ENCODE measurements at regions not wholly inside any gene's neighbourhood (a gene's known extent, or its start where the extent isn't known, plus 50 kb on each side); places are given as distances from the start of the nearest gene placed in this dataset.
"Not testable (repeated sequence)": the region's sequence is repeated elsewhere in the genome, so short reads cannot be mapped to it uniquely, and the experiment has no call there.

DNA sequence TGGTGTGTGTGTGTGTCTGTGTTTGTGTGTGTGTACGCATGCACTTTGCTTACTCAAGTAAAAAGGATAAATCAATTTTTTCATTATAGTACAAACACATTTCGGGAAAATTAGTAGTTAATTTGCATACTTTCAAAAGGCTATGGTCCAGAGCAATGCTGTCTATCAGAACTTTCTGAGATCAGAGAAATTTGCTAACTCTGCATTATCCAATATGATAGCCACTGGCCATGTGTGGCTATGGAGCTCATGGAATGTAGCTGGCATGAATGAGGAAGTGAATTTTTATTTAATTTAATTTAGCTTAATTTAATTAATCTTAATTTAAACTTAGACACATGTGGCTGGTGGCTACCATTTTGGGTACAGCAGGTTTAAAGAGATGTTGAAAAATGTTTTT lies 289.6 kb downstream of the MAT2B start:
- DNase-seq: no peak

DNA sequence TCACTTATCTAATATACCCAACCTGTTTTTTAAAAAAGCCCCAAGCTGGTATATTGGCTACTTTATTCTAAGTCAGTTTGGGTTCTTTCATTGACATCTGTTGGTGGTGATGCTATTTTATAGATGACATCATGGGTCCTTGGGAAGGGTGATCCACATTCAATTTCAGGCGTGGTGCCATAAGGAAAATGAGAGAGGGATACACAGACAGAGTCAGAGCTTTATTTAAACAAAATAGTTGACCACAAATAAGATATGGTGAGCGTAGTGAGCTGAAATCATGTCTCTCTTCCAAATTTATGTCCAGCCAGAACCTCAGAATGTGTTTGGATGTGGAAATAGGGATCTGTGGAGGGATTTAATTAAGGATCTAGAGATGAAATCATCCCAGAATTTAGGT lies 302.4 kb downstream of the MAT2B start:
- no peak for DNase-seq

DNA sequence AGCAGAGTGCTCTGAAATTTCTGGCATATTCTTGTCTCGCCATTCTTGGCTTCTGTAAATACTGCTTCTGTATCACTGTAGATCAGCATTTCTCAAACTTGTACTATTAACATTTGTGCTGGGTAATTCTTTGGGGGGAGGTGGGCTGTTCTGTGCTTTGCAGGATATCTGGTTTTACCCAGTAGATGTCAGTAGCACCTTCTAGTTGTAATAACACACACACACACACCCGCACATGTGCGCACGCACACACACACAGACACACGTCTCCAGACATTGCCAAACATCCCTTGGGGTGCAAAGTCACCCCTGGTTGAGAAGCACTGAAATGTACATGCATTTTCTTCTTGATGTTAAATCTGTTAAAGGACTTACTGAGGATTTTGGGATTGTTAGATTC lies 304.1 kb downstream of the MAT2B start:
- no peak for DNase-seq

DNA sequence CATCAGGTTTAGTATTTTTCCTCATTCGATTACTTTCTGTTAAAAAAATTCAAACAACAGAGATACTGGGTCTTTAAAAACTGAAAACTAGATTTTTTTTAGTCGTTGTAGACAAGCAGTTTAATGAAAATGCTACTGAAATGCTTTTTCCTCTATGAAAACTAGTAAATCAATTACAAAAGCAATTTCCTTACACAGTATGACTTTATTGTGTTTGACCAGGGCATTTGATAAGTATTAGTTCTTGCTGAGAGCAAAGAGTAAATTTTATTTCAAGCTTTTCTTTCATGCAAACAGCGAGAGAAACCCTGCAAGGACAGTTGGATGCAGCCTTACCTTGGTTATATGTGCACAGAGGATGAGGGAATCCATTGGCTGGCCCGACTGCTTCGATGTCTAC lies 308.5 kb downstream of the MAT2B start:
- DNase-seq: no peak

DNA sequence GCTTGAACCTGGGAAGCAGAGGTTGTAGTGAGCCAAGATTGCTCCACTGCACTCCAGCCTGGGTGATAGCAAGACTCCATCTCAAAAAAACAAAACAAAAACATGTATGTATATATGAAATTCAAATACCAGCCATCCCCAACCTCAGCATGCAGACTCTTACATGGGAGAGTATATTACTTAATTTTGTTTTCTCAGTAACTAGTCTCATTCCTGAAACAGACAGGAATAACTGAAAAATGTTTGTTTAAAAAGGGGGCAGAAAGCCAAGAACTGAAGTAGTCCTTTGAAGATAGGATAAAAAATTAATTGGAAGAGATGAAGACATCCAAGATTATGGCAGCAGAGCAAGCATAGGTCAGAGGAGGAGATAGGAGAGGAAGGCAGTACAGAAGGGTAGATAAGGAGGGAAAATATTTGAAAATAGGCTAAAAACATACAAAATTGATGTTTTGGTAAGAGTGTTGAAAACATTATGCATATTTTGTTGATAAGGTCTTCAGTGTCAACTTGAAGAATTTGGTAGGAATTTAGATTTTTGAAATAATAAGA lies 309.9 kb downstream of the MAT2B start:
- no peak for DNase-seq

DNA sequence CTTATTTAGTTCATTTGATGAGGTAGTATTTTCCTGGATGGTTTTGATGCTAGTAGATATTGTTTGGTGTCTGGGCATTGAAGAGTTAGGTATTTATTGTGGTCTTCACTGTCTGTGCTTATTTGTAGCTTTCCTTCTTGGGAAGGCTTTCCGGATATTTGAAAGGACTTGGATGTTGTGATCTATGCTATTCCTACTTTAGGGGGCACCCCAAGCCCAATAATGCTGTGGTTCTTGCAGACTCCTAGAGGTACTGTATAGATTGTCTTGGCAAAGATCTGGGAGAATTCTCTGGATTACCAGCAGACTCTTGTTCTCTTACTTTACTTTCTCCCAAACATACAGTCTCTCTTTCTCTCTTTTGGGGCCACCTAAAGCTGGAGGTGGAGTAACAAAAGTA lies 315.7 kb downstream of the MAT2B start:
- no peak for DNase-seq

DNA sequence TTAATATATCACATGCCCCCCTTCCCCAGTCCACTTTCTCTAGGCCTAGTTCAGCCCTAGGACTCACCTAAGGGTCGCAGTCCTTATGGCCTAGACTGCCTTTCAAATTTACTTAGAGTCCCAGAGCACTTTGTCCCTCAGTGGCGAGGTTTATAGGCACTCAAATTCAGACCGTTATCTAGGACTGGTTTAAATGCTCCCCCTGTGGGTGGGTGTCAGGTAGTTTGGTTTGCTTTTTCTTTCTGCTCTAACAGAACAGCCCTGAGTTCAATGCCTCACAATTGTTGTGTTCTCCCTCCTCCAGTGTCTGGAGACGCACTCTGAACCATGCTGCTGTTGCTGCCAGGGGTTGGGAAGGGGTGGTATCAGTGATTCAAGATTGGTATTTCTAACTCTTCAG lies 317.1 kb downstream of the MAT2B start:
- DNase-seq: no peak

DNA sequence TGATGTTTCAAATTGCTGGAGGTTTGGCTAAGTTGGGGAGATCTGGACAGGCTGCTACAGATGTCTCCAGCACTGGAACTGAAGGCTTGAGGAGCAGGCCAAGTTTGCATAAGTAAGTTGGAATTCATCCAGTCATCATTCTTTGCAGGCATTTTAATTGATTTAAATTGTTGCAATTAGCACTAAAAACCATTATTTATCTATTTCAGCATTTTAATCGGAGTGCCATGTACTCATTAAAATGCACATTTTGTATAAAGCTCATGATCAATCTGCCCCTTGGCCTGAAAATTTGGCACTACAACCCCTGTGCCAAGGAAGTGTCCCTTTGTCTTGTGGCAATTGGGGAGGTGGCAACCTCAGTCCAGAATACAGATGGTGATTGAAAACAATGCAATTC lies 320.2 kb downstream of the MAT2B start:
- no peak for DNase-seq

DNA sequence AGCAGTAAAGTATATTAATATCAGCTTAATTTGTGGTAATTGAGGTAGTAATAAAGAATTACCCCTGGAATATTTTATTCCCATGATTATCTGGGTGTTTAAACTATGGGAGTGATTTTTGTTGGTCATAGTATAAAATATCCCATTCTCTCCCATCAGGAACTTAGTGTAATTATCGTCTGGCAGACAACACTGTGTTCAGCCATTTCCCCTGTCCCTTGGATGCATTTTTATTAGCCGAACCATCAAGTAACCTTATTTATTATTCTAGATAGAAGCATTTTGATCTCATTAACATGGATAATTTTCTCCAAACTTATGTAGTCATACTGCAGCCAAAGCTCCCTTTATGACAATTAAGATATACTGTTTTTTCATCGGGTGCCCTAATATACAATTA lies 320.8 kb downstream of the MAT2B start:
- no peak for DNase-seq

DNA sequence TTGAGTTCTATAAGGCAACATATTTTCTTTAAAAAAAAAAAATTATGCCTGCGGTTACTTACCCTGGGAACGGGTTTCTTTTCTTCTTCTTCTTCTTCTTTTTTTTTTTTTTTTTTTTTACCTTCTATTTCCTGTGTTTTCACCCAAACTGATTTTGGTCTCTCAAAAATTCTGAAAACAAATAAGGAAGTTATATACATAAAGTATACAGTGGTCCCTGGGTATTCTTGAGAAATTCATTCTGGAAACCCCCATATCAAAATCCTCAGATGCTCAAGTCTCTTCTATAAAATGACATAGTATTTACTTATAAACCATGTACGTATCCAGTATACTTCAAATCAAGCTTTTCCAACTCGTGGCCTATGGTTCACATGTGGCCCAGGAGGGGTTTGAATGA lies 326.7 kb downstream of the MAT2B start:
- no peak for DNase-seq

DNA sequence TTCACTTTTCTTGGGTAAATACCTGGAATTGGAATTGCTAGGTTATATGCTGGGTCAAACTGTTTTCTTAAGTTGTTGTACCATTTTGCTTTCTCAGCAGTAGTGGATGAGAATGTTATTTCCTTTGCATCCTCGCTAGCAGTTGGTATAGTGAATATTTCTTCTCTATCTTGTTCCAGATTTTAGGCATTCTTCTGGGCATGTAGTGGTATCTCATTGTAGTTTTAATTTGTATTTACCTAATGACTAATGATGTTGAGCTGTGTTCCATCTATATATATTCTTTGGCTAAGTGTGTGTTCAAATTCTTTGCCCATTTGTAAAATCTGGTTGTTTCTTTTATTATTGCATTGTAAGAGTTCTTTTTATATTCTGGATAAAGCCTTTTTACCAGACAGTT lies 333.3 kb downstream of the MAT2B start:
- no peak for DNase-seq

DNA sequence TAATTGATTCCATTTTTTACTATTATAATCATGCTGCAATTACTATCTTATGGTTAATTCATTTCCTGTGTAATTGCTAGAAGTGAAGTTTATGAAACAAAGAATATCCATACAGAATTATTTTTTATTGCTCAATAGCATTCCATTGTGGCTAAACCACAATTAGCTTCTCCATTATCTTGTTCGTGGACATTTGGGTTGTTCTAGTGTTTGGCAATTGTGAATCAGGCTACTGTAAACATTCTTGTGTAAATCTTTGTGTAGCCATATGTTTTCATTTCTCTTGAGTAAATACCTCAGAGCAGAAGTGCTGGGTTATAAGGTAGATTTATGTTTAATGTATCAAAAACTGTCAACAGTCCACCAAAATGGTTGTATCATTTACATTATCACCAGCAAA lies 341.1 kb downstream of the MAT2B start:
- DNase-seq: no peak

DNA sequence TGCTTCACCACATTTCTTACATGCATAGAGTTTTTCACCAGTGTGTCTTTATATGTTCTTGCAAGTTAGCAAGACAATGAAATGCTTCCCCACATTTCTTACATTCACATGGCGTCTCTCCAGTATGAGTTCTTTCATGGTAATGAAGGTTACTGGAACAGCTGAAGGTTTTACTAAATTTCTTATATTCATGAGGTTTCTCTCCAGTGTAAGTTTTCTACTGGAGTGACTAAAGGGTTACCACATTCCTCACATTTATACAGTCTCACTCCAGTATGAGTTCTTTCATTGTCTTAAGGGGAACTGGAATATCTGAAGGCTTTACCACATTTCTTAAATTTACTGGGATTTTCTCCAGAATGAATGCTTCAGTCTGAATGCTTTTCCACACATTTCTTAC lies 350.3 kb downstream of the MAT2B start:
- no peak for DNase-seq

DNA sequence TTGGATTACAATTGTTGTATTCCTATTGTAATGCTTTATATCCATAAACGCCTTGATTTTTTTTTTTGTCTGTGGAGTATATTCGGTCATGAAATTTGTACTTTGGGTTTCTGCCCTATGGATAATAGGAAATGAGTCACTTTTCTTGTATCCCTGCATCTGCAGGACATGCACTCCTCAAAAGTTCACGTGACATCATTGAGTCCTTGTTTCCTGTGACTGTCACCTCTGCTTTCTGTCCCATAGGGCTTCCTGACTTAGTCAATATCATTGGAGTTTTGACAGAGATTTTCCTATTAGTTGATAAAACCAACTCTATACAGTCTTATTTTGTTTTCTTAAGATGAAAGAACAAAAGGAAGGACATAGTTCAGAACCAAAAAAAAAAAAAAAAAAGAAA lies 356.3 kb downstream of the MAT2B start:
- no peak for DNase-seq

DNA sequence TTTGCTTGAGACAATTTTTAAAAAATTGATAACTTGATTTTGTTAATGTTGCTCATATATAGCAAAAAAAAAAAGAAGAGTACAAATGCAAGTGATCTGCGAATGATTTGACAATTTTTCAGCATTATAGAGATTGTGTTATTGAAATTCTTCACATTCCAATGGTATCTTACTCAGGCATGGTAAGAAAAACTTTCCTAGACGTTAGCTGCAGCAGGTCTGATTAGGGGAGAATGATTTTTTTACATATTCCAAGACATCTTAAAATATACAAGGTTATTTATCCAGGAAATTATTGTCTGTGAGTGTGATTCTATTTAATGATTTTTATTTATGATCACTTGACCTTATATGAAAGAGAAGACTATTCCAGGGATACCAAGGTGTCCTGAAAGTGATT lies 361.9 kb downstream of the MAT2B start:
- no peak for DNase-seq

DNA sequence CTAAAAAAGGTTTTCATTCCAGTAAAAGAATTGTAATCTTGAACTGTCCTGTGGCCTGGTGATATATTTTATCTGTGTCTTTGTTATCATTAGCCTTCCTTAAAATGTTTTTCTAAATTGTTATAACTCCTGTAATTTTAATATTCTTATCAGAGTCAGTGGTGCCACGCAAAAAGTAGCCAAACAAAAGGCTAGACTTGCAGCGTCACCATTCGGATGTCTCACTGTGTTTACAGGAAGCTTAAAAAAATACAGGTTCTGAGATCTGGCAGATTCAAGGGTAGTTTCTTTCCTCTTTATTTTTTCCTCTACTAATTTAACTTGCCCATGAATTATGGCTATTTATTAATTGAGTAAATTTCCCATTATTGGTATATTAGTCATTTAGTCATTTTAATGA lies 362.3 kb downstream of the MAT2B start:
- DNase-seq: no peak

DNA sequence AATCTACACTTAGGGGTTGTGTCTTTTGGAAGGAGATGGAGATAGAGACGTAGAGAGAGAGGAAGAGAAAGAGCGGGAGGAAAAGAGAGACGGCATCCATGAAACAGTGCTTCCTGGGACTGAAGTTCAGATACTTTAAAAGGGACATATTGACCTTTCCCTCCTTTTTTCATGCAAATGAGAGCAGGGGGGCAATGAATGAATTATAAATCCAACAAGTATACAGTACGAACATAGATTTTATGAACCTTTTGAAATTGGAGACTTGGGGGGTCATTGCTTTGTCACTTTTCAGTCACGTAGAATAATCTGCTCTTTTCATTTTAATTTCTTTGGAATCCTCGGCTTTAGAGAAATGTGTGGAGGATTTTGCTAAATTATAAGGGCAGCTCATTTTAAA lies 364.2 kb downstream of the MAT2B start:
- no peak for DNase-seq

DNA sequence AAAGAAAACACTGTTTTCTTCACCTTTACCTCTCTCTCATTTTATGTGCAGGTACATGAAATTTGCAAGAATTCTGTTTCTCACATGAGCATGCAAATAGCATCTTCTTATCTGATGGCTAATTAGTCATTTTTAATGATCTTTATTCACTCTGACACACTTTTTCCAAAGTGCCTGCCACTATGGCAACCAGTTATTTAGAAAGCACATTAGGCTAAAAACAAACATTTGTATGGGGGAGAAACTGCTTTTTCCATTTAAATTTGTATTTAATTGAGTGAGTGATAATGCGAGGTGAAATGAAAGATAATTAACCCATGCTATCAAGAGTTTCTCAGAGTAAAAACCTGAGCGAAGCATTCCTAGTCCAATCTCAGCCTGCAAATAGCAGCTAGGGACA lies 365.0 kb downstream of the MAT2B start:
- DNase-seq: no peak

DNA sequence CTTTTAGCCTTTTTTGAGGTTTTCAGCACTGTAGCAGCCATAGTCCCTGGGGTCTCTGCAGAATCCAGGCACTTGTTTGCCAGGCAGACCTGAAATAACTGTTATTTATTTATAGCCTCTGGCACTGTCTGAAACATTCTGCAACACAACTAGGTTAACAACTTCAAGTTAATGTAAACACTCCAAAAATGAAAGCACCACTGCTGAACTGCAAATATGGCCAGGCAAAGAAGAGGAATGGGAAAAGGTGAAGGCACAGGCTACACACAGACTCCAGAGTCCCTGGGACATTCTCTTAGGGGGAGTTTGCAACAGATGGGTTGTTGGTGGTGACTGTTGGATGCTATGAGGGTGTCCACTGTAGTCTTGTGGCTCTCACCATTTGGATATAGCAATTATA lies 369.0 kb downstream of the MAT2B start:
- DNase-seq: no peak

DNA sequence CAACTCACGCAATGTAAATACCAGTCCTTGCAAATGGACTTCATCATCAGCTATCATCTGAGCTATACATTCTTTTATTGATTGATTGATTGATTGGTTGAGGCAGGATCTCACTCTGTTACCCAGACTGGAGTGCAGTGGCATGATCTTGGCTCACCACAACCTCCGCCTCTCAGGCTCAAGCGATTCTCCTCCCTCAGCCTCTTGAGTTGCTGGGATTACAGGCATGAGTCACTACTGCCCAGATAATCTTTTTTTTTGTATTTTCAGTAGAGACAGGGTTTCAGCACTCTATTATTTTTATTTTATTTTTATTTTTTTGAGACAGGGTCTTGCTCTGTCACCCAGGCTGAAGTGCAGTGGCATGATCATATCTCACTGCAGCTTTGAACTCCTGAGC lies 369.5 kb downstream of the MAT2B start:
- not testable (repeated sequence) for DNase-seq

DNA sequence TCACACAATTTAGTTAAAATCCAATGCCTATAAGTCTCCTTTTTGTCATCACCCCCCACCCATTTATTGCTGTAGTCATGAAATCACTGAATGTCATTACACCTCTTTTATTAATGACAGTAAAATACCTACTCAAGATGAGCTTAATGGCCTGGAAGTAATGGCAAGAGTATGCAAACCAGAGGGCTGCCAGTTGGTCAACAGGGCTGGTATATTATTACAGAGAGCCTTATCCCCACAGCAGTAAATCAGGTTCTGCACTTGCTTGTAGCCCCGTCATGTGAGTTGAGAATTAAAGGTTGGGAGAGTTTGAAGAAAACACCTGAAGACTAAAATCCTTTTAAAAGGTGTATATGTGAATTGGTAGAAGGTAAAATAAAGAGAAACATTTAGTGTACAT lies 372.4 kb downstream of the MAT2B start:
- DNase-seq: no peak

DNA sequence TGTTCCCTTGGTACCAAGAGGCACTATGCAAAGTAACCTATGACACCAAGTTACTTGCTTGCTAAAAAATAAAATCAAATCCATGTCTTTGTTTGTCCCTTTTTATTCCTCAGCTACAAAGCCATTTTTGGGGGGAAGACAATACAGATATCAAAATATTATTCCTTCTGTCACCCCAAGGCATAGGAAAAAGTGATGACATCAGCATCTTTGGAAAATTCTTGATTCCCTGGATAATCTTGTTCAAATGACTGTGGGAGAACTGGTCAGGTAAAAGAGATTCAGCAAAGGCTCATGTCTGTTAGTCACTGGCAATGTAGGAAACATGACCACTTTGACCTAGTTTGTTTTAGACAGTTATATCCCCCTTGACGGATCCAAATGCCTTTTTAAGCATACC lies 373.1 kb downstream of the MAT2B start:
- no peak for DNase-seq

DNA sequence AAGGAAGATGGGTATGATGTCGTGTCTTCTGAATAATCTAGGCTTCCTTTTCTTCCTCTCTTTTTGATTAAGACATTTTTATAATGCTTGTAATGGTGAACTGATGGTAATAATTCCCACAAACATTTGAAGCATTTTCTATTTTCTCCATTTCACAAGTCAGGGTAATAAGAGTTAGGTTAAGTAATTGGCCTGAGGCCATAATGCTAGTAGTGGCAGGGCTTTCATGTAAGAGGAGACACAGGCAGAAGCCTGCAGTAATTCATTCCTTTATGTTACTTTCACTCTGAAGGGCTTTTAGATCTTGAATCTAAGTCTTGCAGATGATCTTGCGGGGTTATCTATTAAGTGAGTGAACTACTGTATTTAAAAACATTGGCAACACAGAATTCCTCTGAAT lies 374.9 kb downstream of the MAT2B start:
- DNase-seq: no peak

DNA sequence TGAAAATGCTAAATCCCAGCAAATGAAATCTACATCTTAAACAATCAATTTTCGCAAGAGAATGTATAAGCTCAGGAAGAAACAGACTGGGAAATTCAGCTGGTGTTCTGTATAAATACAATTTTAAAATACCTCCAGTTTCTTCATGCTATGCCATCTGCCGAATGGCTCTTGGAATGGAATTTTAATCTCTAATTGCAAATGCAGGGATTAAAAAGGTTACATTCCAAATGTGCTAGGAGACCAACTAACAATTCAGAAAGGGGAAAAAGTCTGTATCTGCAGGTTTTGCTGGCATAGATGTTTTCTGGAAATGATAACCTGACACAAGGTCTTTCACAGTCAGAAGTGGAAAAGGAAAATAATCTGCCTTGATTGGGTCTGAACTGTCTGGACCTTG lies 379.7 kb downstream of the MAT2B start:
- DNase-seq: no peak

DNA sequence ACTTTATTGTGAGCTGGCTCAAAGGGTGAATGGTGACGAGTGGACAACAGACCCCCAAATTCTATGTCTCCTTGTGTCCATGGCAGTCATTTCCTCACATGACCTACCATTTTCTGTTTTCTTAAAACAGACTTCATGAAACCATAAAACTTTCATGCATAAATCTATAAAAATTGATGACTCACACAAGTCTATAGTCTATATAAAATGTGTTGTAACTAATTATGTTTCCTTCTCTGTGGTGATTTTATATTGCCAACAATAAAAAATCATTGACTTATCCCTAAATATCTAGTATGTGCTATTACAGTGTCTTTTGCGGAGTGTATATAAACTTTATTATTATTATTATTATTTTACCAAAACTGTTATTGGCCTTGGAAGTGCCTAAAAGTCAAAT lies 382.4 kb downstream of the MAT2B start:
- DNase-seq: no peak

DNA sequence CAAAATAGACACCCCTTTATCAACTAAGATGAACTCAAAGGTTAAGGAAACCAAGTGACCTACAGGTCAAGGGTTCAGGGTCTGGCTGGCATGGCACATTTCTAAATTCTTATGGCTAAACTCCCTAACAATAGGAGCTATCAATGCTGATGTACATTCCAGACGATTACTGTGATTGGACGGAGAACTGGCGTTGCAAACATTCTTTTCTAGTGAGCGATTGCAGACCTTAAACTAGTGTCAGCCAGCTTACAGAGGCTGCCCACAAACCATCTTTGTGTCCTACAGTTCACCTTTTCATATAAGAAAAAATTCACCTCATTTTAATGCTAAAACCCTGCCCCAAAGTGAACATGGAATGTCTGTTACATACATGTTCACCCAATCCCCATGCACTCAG lies 382.9 kb downstream of the MAT2B start:
- DNase-seq: no peak

Data from CD4-positive, alpha-beta T cell treated with Interleukin-4 for 4 hours (primary cell).